ENCODE measurements at regions not wholly inside any gene's neighbourhood (a gene's known extent, or its start where the extent isn't known, plus 50 kb on each side); places are given as distances from the start of the nearest gene placed in this dataset.
"Not testable (repeated sequence)": the region's sequence is repeated elsewhere in the genome, so short reads cannot be mapped to it uniquely, and the experiment has no call there.

DNA sequence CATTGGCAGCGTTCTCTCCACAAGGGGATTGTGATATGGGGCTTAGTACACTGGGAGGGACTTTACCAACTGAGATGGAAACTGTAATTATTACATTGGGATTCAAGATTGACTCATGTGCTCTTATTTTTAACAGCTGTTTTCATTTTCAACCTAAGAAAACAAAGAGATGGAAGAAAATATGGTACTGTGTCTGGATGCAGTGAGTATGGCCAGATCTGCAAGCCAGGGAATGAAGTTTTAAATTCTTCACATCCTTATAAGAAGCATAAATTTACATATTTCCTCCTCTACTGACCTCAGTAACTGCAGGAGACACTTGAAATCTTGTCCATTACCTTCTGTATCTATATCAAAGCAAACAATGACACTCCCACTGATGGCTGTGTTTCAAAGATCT is 81.5 kb upstream of the EDEM3 start:
- Histone ChIP-seq H2AFZ (ENCODE audit: low read length) (no peak overlapping the region), H3K9ac (ENCODE audit: low read length) (no peak overlapping the region), H3K27me3 (ENCODE audit: insufficient read depth, low read length) (no peaks in the 10 kb centered on the region), H3K4me2 (ENCODE audit: low read length) (no peak overlapping the region), H3K4me3 (ENCODE audit: low read depth, low read length, poor library complexity, severe bottlenecking) (no peak overlapping the region), H3K9me3 (ENCODE audit: low read length) (no peaks in the 10 kb centered on the region), H3K4me1 (ENCODE audit: insufficient read depth, low read length, severe bottlenecking) (no peaks in the 10 kb centered on the region), H3K9me2 (ENCODE audit: low read depth, low read length) (no peaks in the 10 kb centered on the region), H3K27ac (ENCODE audit: low read depth, low read length, poor library complexity, severe bottlenecking) (no peak overlapping the region), H4K20me1 (ENCODE audit: insufficient read depth, low read length) (no peaks in the 10 kb centered on the region), H3F3A (ENCODE audit: insufficient read depth, low read length) (no peaks in the 10 kb centered on the region), H3K36me3 (ENCODE audit: insufficient read depth, low read length) (no peaks in the 10 kb centered on the region), H3K79me2 (ENCODE audit: insufficient read depth, low read length) (no peaks in the 10 kb centered on the region)
- TF ChIP-seq EZH2 (IDR thresholded peaks at IDR 0.05; ENCODE audit: borderline replicate concordance, low read length): no peak
- TF ChIP-seq CTCF (IDR thresholded peaks at IDR 0.05; ENCODE audit: low read length): no peak

DNA sequence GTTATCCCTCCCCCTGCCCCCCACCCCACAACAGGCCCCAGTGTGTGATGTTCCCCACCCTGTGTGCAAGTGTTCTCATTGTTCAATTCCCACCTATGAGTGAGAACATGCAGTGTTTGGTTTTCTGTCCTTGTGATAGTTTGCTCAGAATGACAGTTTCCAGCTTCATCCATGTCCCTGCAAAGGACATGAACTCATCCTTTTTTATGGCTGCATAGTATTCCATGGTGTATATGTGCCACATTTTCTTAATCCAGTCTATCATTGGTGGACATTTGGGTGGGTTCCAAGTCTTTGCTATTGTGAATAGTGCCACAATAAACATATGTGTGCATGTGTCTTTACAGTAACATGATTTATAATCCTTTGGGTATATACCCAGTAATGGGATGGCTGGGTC is 79.3 kb upstream of the EDEM3 start:
- H3K27me3 ChIP-seq (ENCODE audit: insufficient read depth, low read length); H3K4me2 ChIP-seq (ENCODE audit: low read length); H3K4me3 ChIP-seq (ENCODE audit: low read depth, low read length, poor library complexity, severe bottlenecking); H3K36me3 ChIP-seq (ENCODE audit: insufficient read depth, low read length); H3K9me2 ChIP-seq (ENCODE audit: low read depth, low read length); H3F3A ChIP-seq (ENCODE audit: insufficient read depth, low read length); H3K4me1 ChIP-seq (ENCODE audit: insufficient read depth, low read length, severe bottlenecking); H2AFZ ChIP-seq (ENCODE audit: low read length); H3K9ac ChIP-seq (ENCODE audit: low read length); H4K20me1 ChIP-seq (ENCODE audit: insufficient read depth, low read length); H3K27ac ChIP-seq (ENCODE audit: low read depth, low read length, poor library complexity, severe bottlenecking); H3K9me3 ChIP-seq (ENCODE audit: low read length); H3K79me2 ChIP-seq (ENCODE audit: insufficient read depth, low read length): not testable (repeated sequence)

DNA sequence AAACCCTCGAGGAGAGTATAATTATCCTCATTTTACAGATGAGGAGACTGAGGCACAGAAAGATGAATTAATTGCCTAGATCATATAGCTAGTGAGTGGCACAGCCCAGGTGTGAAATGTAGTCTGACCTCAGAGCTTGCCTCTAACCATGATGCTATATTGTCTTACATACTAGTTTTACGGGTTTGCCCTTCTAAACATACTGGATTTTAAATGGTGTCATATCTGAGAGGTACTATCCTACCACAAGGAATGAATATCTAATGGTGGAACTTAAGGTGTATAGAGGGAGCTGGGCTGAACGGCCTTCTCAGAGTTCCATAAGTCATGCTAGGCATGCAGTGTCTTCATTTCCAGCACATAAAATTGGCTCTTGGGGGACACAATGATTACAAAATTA is 77.9 kb upstream of the EDEM3 start:
- no peak overlapping the region for H3K4me2 ChIP-seq (ENCODE audit: low read length)
- no peak overlapping the region for H3K9ac ChIP-seq (ENCODE audit: low read length)
- H4K20me1 ChIP-seq (ENCODE audit: insufficient read depth, low read length): no peaks in the 10 kb centered on the region
- TF ChIP-seq EZH2 (IDR thresholded peaks at IDR 0.05; ENCODE audit: borderline replicate concordance, low read length) (no peak), CTCF (IDR thresholded peaks at IDR 0.05; ENCODE audit: low read length) (no peak)
- no peaks in the 10 kb centered on the region for H3F3A ChIP-seq (ENCODE audit: insufficient read depth, low read length)
- no peaks in the 10 kb centered on the region for H3K79me2 ChIP-seq (ENCODE audit: insufficient read depth, low read length)
- no peak overlapping the region for H3K27ac ChIP-seq (ENCODE audit: low read depth, low read length, poor library complexity, severe bottlenecking)
- no peak overlapping the region for H3K4me3 ChIP-seq (ENCODE audit: low read depth, low read length, poor library complexity, severe bottlenecking)
- no peak overlapping the region for H2AFZ ChIP-seq (ENCODE audit: low read length)
- H3K9me3 ChIP-seq (ENCODE audit: low read length): no peaks in the 10 kb centered on the region
- no peaks in the 10 kb centered on the region for H3K27me3 ChIP-seq (ENCODE audit: insufficient read depth, low read length)
- no peaks in the 10 kb centered on the region for H3K36me3 ChIP-seq (ENCODE audit: insufficient read depth, low read length)
- no peaks in the 10 kb centered on the region for H3K4me1 ChIP-seq (ENCODE audit: insufficient read depth, low read length, severe bottlenecking)
- H3K9me2 ChIP-seq (ENCODE audit: low read depth, low read length): no peaks in the 10 kb centered on the region

DNA sequence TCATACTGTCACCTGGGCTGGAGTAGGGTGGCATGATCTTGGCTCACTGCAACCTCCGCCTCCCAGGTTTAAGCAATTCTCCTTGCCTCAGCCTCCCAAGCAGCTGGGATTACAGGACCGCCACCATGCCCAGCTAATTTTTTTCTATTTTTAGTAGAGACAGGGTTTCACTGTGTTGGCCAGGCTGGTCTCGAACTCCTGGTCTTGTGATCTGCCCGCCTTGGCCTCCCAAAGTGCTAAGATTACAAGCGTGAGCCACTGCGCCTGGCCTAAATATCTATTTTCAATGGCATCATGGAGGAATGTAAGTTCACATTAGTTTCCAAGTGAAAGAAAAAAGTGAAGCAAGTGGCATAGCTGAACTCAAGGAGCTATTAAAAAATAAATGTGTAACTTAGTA is 74.8 kb upstream of the EDEM3 start:
- not testable (repeated sequence) for H3F3A ChIP-seq (ENCODE audit: insufficient read depth, low read length); H3K9me3 ChIP-seq (ENCODE audit: low read length); H4K20me1 ChIP-seq (ENCODE audit: insufficient read depth, low read length); H3K4me2 ChIP-seq (ENCODE audit: low read length); H3K9ac ChIP-seq (ENCODE audit: low read length); H2AFZ ChIP-seq (ENCODE audit: low read length); H3K9me2 ChIP-seq (ENCODE audit: low read depth, low read length); H3K27ac ChIP-seq (ENCODE audit: low read depth, low read length, poor library complexity, severe bottlenecking); H3K27me3 ChIP-seq (ENCODE audit: insufficient read depth, low read length); H3K36me3 ChIP-seq (ENCODE audit: insufficient read depth, low read length); H3K4me3 ChIP-seq (ENCODE audit: low read depth, low read length, poor library complexity, severe bottlenecking); H3K4me1 ChIP-seq (ENCODE audit: insufficient read depth, low read length, severe bottlenecking); H3K79me2 ChIP-seq (ENCODE audit: insufficient read depth, low read length)

Data from OCI-LY1 (cell line).